SK-N-SH (cell line): ENCODE measurements at regions not wholly inside any gene's neighbourhood (a gene's known extent, or its start where the extent isn't known, plus 50 kb on each side); places are given as distances from the start of the nearest gene placed in this dataset.

Experiments
- EP300 ChIP-seq, 2 experiments: IDR thresholded peaks; 2 replicates each; pipeline versions ENCODE4 v1.4.0 to v1.6.1; 2012; ENCODE audit warnings: borderline replicate concordance in 1 of 2, low read depth in 1 of 2, low read length in 1 of 2
- EZH2phosphoT487 ChIP-seq: fragments of 200-600 bp; sonication (generic); IDR thresholded peaks from 2 replicates; pipeline ENCODE4 v1.6.1; 2017; ENCODE audit warnings: low read depth, mixed run types, mild to moderate bottlenecking, antibody characterized with exemption, moderate library complexity, borderline replicate concordance
- GABPA ChIP-seq: IDR thresholded peaks from 2 replicates; pipeline ENCODE4 v1.4.0; 2012; ENCODE audit warnings: low read depth, mild to moderate bottlenecking
- RFX5 ChIP-seq: IDR thresholded peaks from 2 replicates; pipeline ENCODE4 v1.6.1; 2012; ENCODE audit warnings: mild to moderate bottlenecking, improper control_type of control experiment, low read length
- SIN3A ChIP-seq: IDR thresholded peaks from 2 replicates; pipeline ENCODE4 v1.6.1; 2012; ENCODE audit warnings: low read depth, mild to moderate bottlenecking, low read length, moderate library complexity, borderline replicate concordance
- TAF1 ChIP-seq: IDR thresholded peaks from 2 replicates; pipeline ENCODE4 v1.6.1; 2012; ENCODE audit warnings: low read depth, mild to moderate bottlenecking, low read length, moderate library complexity, borderline replicate concordance
- TF ChIP-seq, protein P1 (sequence below): fragments of 200-600 bp; sonication (generic); IDR thresholded peaks from 2 replicates; pipeline ENCODE4 v1.6.1; 2017; ENCODE audit warnings: antibody characterized with exemption, mild to moderate bottlenecking, moderate library complexity
- TF ChIP-seq, protein P2 (sequence below): IDR thresholded peaks from 2 replicates; pipeline ENCODE4 v1.6.1; 2012; ENCODE audit warnings: mild to moderate bottlenecking, low read depth, low read length, moderate library complexity
- TF ChIP-seq, protein P3 (sequence below): IDR thresholded peaks from 2 replicates; pipeline ENCODE4 v1.4.0; 2012; ENCODE audit warnings: low read depth

DNA sequence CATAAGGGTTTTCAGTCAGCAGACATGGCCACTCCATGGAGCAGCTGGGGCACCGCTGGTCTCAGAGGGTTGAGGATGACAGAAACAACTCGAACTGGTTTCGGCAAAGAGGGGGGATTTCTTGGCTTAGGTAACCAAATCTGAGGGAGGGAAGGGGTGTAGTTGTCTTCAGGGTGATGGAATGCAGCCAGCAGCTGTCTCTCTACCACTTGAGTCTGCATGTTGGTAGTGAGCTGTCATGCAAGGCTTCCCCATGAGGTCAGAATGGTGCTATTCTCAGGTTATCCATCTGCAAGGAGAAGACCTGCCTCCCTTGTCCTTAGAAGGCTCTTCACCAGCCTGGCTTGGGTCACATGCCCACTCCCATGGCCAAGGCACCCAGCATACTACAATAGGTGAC is 55.6 kb upstream of the PEG3 start:
- TF ChIP-seq, protein P1, sequence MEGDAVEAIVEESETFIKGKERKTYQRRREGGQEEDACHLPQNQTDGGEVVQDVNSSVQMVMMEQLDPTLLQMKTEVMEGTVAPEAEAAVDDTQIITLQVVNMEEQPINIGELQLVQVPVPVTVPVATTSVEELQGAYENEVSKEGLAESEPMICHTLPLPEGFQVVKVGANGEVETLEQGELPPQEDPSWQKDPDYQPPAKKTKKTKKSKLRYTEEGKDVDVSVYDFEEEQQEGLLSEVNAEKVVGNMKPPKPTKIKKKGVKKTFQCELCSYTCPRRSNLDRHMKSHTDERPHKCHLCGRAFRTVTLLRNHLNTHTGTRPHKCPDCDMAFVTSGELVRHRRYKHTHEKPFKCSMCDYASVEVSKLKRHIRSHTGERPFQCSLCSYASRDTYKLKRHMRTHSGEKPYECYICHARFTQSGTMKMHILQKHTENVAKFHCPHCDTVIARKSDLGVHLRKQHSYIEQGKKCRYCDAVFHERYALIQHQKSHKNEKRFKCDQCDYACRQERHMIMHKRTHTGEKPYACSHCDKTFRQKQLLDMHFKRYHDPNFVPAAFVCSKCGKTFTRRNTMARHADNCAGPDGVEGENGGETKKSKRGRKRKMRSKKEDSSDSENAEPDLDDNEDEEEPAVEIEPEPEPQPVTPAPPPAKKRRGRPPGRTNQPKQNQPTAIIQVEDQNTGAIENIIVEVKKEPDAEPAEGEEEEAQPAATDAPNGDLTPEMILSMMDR: no peak
- TF ChIP-seq, protein P2, sequence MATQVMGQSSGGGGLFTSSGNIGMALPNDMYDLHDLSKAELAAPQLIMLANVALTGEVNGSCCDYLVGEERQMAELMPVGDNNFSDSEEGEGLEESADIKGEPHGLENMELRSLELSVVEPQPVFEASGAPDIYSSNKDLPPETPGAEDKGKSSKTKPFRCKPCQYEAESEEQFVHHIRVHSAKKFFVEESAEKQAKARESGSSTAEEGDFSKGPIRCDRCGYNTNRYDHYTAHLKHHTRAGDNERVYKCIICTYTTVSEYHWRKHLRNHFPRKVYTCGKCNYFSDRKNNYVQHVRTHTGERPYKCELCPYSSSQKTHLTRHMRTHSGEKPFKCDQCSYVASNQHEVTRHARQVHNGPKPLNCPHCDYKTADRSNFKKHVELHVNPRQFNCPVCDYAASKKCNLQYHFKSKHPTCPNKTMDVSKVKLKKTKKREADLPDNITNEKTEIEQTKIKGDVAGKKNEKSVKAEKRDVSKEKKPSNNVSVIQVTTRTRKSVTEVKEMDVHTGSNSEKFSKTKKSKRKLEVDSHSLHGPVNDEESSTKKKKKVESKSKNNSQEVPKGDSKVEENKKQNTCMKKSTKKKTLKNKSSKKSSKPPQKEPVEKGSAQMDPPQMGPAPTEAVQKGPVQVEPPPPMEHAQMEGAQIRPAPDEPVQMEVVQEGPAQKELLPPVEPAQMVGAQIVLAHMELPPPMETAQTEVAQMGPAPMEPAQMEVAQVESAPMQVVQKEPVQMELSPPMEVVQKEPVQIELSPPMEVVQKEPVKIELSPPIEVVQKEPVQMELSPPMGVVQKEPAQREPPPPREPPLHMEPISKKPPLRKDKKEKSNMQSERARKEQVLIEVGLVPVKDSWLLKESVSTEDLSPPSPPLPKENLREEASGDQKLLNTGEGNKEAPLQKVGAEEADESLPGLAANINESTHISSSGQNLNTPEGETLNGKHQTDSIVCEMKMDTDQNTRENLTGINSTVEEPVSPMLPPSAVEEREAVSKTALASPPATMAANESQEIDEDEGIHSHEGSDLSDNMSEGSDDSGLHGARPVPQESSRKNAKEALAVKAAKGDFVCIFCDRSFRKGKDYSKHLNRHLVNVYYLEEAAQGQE: no peak
- no peak for TF ChIP-seq RFX5
- TF ChIP-seq, protein P3, sequence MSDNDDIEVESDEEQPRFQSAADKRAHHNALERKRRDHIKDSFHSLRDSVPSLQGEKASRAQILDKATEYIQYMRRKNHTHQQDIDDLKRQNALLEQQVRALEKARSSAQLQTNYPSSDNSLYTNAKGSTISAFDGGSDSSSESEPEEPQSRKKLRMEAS: no peak
- TF ChIP-seq GABPA: no peak
- TF ChIP-seq EP300 (IDR thresholded peaks at IDR 0.05; ENCODE audit: borderline replicate concordance in 1 of 2, low read depth in 1 of 2, low read length in 1 of 2): no peak
- no peak for TF ChIP-seq TAF1
- no peak for TF ChIP-seq SIN3A
- TF ChIP-seq EZH2phosphoT487: no peak
